ENCODE measurements at regions not wholly inside any gene's neighbourhood (a gene's known extent, or its start where the extent isn't known, plus 50 kb on each side); places are given as distances from the start of the nearest gene placed in this dataset.

GRCh38 chr5:42337607-42338006 is 85.6 kb upstream of the GHR start:
- FAIRE-seq (no peak), DNase-seq (ENCODE audit: low read depth, low spot score) (no peak)
- no peaks in the 10 kb centered on the region for H3K27me3 ChIP-seq (ENCODE audit: control insufficient read depth in 2 of 2, insufficient read depth in 2 of 2, low read length in 2 of 2)
- intact Hi-C loops (cut with micrococcal nuclease) = no loop called here
- no peak overlapping the region for H3K9ac ChIP-seq (replicated peaks; ENCODE audit: extremely low read depth, insufficient read depth, low read length)
- H3K9me1 ChIP-seq (replicated peaks; ENCODE audit: control insufficient read depth, extremely low read depth, insufficient read depth, low read length) = no peaks in the 10 kb centered on the region
- H3K36me3 ChIP-seq (ENCODE audit: control insufficient read depth in 2 of 2, extremely low read depth in 1 of 2, insufficient read depth in 2 of 2, low read length in 2 of 2) = no peaks in the 10 kb centered on the region
- H3K9me3 ChIP-seq (replicated peaks; ENCODE audit: control insufficient read depth, insufficient read depth, low read length) = no peaks in the 10 kb centered on the region
- no peaks in the 10 kb centered on the region for H3K79me2 ChIP-seq (ENCODE audit: control insufficient read depth, insufficient read depth, low read length)
- BruUV-seq (replicated peaks) = no TSS peak
- H3K4me1 ChIP-seq (ENCODE audit: control insufficient read depth, extremely low read depth, insufficient read depth, low read length) = no peaks in the 10 kb centered on the region
- TF ChIP-seq MAX (IDR thresholded peaks at IDR 0.05; ENCODE audit: insufficient read depth, insufficient read length) = no peak
- no peak for TF ChIP-seq GATA2 (IDR thresholded peaks at IDR 0.05; ENCODE audit: insufficient read depth, insufficient read length, low read depth, low read length)
- no peak for TF ChIP-seq JUN (IDR thresholded peaks at IDR 0.05; ENCODE audit: borderline replicate concordance, insufficient read depth, insufficient read length, low read depth)
- TF ChIP-seq POLR2A (IDR thresholded peaks at IDR 0.05; ENCODE audit: low read depth, low read length) = no peak
- no peak for TF ChIP-seq POLR2AphosphoS5 (IDR thresholded peaks at IDR 0.05; ENCODE audit: insufficient read depth, low read depth, low read length)
- TF ChIP-seq FOS (IDR thresholded peaks at IDR 0.05; ENCODE audit: borderline replicate concordance, insufficient read depth, low read length) = no peak
- no peak for TF ChIP-seq CTCF (IDR thresholded peaks at IDR 0.05; ENCODE audit: extremely low read depth in 1 of 2, insufficient read depth in 1 of 2, low read depth in 1 of 2, low read length in 2 of 2)
- TF ChIP-seq EZH2 (IDR thresholded peaks at IDR 0.05; ENCODE audit: borderline replicate concordance, low read depth, low read length, severe bottlenecking) = no peak
- TF ChIP-seq MYC (IDR thresholded peaks at IDR 0.05; ENCODE audit: low read depth, low read length) = no peak
- H3K4me2 ChIP-seq (ENCODE audit: insufficient read depth, low read length) = no peak overlapping the region
- no peak overlapping the region for H2AFZ ChIP-seq (ENCODE audit: low read depth, low read length)
- no peak overlapping the region for H3K27ac ChIP-seq (ENCODE audit: insufficient read depth, low read depth, low read length)
- ChIA-PET CTCF (no interaction called here), POLR2A (no interaction called here)
- H4K20me1 ChIP-seq (replicated peaks; ENCODE audit: control insufficient read depth, extremely low read depth, insufficient read depth, low read length) = no peaks in the 10 kb centered on the region
- H3K4me3 ChIP-seq (replicated peaks in 1 of 3; ENCODE audit: insufficient read depth in 1 of 3, low read depth in 1 of 3, low read length in 3 of 3) = no peak overlapping the region
- dilution Hi-C loops (cut with MboI; ENCODE audit: extremely low pct_ligation_motif_present, low sequenced_read_pairs) = no loop called here

Data from endothelial cell of umbilical vein (primary cell).